ENCODE measurements at regions not wholly inside any gene's neighbourhood (a gene's known extent, or its start where the extent isn't known, plus 50 kb on each side); places are given as distances from the start of the nearest gene placed in this dataset.
A peak's percentile ranks its signal among the peaks of the same experiment; 100 is the strongest.

DNA sequence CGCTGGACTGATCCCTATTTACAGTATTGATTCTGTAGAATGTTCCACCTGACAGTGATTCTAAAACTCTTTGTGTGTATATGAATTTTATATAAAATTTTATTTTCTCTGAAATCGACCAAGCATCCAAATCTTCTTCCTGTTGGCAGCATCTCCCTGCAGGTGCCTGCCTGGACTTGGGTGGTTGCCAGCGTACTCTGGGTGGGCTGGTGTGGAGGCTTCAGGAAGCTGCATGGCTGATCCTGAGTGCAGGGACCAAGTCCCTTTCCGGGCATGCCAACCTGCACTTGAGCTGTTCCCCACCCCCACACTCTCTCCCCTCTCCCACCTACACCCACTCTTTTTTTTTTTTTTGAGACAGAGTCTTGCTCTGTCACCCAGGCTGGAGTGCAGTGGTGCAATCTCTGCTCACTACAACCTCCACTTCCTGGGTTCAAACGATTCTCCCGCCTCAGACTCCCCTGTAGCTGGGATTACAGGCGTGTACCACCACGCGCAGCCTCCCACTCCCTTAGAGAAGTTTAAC lies 53.2 kb upstream of the ALKAL2 start:
- TF ChIP-seq, protein P1, sequence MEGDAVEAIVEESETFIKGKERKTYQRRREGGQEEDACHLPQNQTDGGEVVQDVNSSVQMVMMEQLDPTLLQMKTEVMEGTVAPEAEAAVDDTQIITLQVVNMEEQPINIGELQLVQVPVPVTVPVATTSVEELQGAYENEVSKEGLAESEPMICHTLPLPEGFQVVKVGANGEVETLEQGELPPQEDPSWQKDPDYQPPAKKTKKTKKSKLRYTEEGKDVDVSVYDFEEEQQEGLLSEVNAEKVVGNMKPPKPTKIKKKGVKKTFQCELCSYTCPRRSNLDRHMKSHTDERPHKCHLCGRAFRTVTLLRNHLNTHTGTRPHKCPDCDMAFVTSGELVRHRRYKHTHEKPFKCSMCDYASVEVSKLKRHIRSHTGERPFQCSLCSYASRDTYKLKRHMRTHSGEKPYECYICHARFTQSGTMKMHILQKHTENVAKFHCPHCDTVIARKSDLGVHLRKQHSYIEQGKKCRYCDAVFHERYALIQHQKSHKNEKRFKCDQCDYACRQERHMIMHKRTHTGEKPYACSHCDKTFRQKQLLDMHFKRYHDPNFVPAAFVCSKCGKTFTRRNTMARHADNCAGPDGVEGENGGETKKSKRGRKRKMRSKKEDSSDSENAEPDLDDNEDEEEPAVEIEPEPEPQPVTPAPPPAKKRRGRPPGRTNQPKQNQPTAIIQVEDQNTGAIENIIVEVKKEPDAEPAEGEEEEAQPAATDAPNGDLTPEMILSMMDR (IDR thresholded peaks at IDR 0.05) = no peak
- TF ChIP-seq POLR2A (IDR thresholded peaks at IDR 0.05) = no peak
- no peaks in the 10 kb centered on the region for H3K36me3 ChIP-seq
- H3K9me3 ChIP-seq = no peaks in the 10 kb centered on the region
- no peak overlapping the region for H3K27ac ChIP-seq
- H3K27me3 ChIP-seq = no peaks in the 10 kb centered on the region
- no peak overlapping the region for H3K4me3 ChIP-seq (replicated peaks in 1 of 3)
- intact Hi-C loops (cut with DNase I) = no loop called here
- peak in 1 of 2 donors; percentile 13 for DNase-seq
- 61 to 67% methylated on average over 9 of the region's 9 CpGs for WGBS, 2 donors
- H3K4me1 ChIP-seq = no peaks in the 10 kb centered on the region

Data from thyroid gland (tissue), 4 donors.